SK-N-SH (cell line): ENCODE measurements at regions not wholly inside any gene's neighbourhood (a gene's known extent, or its start where the extent isn't known, plus 50 kb on each side); places are given as distances from the start of the nearest gene placed in this dataset.

Experiments used
- CTCF ChIA-PET: fragments of 300-600, 350-600 bp; formaldehyde crosslinking; extraction: SDS; loops from one replicate; lab custom pipeline; 2021; lab: Yijun Ruan, JAX
- POLR2A ChIA-PET: fragments of 350-600 bp; sonication (Branson Sonifier 250); formaldehyde crosslinking; extraction: SDS; loops from one replicate; lab custom pipeline; 2020; ENCODE audit warnings: antibody characterized with exemption, inconsistent platforms; lab: Yijun Ruan, JAX
- DNase-seq: peaks from one replicate; pipeline ENCODE4 v3.0.0; 2012
- H2AFZ ChIP-seq: fragments of 200-600 bp; sonication (generic); 2 replicates; pipeline ENCODE4 v1.8.1; 2016; ENCODE audit warnings: antibody characterized with exemption, mild to moderate bottlenecking, low read depth
- H3F3A ChIP-seq: fragments of 200-600 bp; sonication (generic); replicated peaks from 2 replicates; pipeline ENCODE3; 2016; ENCODE audit warnings: antibody characterized with exemption, mild to moderate bottlenecking; ENCODE audit not compliant: insufficient read depth
- H3K27ac ChIP-seq, 2 experiments: fragments of 200-500 bp in 1 of 2; fragments of 200-600 bp in 1 of 2; sonication (Bioruptor generic) in 1 of 2; sonication (generic), shearing (Covaris generic) in 1 of 2; 2 replicates each; pipeline versions ENCODE4 v1.5.1 to v1.6.1; 2014 to 2016; ENCODE audit warnings: low read depth in 2 of 2, inconsistent platforms in 1 of 2, low read length in 1 of 2, mild to moderate bottlenecking in 1 of 2, mixed read lengths in 1 of 2
- H3K27me3 ChIP-seq: fragments of 200-600 bp; sonication (generic), shearing (Covaris generic); 2 replicates; pipeline ENCODE4 v1.6.1; 2016; ENCODE audit warnings: mixed run types; ENCODE audit not compliant: insufficient read depth
- H3K36me3 ChIP-seq, 2 experiments: fragments of 200-500 bp in 1 of 2; fragments of 200-600 bp in 1 of 2; sonication (Bioruptor generic) in 1 of 2; sonication (generic) in 1 of 2; replicated peaks in 1 of 2; 2 replicates each; pipeline versions ENCODE3 to v1.5.1; 2014 to 2016; ENCODE audit warnings: low read length in 1 of 2, mild to moderate bottlenecking in 1 of 2; ENCODE audit not compliant: insufficient read depth in 2 of 2, control insufficient read depth in 1 of 2
- H3K4me1 ChIP-seq, 2 experiments: fragments of 200-500 bp in 1 of 2; fragments of 200-600 bp in 1 of 2; sonication (Bioruptor generic) in 1 of 2; sonication (generic), shearing (Covaris generic) in 1 of 2; 2 replicates each; pipeline versions ENCODE4 v1.5.1 to v1.6.1; 2014 to 2016; ENCODE audit warnings: low read depth in 1 of 2, low read length in 1 of 2, mixed run types in 1 of 2; ENCODE audit not compliant: insufficient read depth in 2 of 2, control insufficient read depth in 1 of 2
- H3K4me2 ChIP-seq: fragments of 200-600 bp; sonication (generic), shearing (Covaris generic); 2 replicates; pipeline ENCODE4 v1.6.1; 2017; ENCODE audit warnings: mixed run types
- H3K4me3 ChIP-seq, 2 experiments: fragments of 200-500 bp in 1 of 2; fragments of 200-600 bp in 1 of 2; sonication (Bioruptor generic) in 1 of 2; sonication (generic), shearing (Covaris generic) in 1 of 2; 2 replicates each; pipeline versions ENCODE4 v1.5.1 to v1.8.1; 2014 to 2016; ENCODE audit warnings: low read depth in 2 of 2, inconsistent platforms in 1 of 2, low read length in 1 of 2, mild to moderate bottlenecking in 1 of 2, mixed read lengths in 1 of 2, moderate library complexity in 1 of 2
- H3K79me2 ChIP-seq: fragments of 200-600 bp; sonication (generic); 2 replicates; pipeline ENCODE4 v1.8.1; 2017; ENCODE audit warnings: mild to moderate bottlenecking; ENCODE audit not compliant: insufficient read depth
- H3K9ac ChIP-seq: fragments of 200-600 bp; sonication (generic); 2 replicates; pipeline ENCODE4 v1.6.1; 2017; ENCODE audit warnings: mixed run types
- H3K9me2 ChIP-seq: fragments of 200-600 bp; sonication (generic); 2 replicates; pipeline ENCODE4 v1.6.1; 2017; ENCODE audit warnings: mixed run types
- H3K9me3 ChIP-seq: fragments of 200-600 bp; sonication (generic); 2 replicates; pipeline ENCODE4 v1.6.1; 2017; ENCODE audit warnings: mixed run types, mild to moderate bottlenecking, moderate library complexity
- H4K20me1 ChIP-seq: fragments of 200-600 bp; sonication (generic); 2 replicates; pipeline ENCODE4 v1.6.1; 2017; ENCODE audit warnings: mild to moderate bottlenecking, mixed run types; ENCODE audit not compliant: insufficient read depth
- CHD2 ChIP-seq: fragments of 150-350 bp; IDR thresholded peaks from 2 replicates; pipeline ENCODE4 v1.6.1; 2018; ENCODE audit warnings: low read length; ENCODE audit not compliant: partially characterized antibody
- ELF1 ChIP-seq: IDR thresholded peaks from 2 replicates; pipeline ENCODE4 v1.4.0; 2012
- FOSL2 ChIP-seq: IDR thresholded peaks from 2 replicates; pipeline ENCODE4 v1.4.0; 2012; ENCODE audit warnings: low read depth, mild to moderate bottlenecking, moderate library complexity, borderline replicate concordance
- FOXJ3 ChIP-seq: sonication (generic); formaldehyde crosslinking; IDR thresholded peaks from 2 replicates; pipeline ENCODE4 v1.5.1; 2020; ENCODE audit warnings: mild to moderate bottlenecking, missing genetic modification reagents
- FOXM1 ChIP-seq: IDR thresholded peaks from 2 replicates; pipeline ENCODE4 v1.4.0; 2012; ENCODE audit warnings: low read depth, mild to moderate bottlenecking
- GABPA ChIP-seq: IDR thresholded peaks from 2 replicates; pipeline ENCODE4 v1.4.0; 2012; ENCODE audit warnings: low read depth, mild to moderate bottlenecking
- GATA2 ChIP-seq: sonication (generic); formaldehyde crosslinking; IDR thresholded peaks from 2 replicates; pipeline ENCODE4 v1.5.0; 2020; ENCODE audit warnings: mild to moderate bottlenecking, missing genetic modification reagents
- MAX ChIP-seq: IDR thresholded peaks from 2 replicates; pipeline ENCODE4 v1.4.0; 2012; ENCODE audit warnings: low read depth
- MEF2A ChIP-seq: IDR thresholded peaks from 2 replicates; pipeline ENCODE4 v1.4.0; 2012; ENCODE audit warnings: low read depth, borderline replicate concordance
- MXI1 ChIP-seq: IDR thresholded peaks from 2 replicates; pipeline ENCODE4 v1.6.1; 2012; ENCODE audit warnings: mild to moderate bottlenecking, low read depth, low read length, improper control_type of control experiment
- NFIC ChIP-seq: IDR thresholded peaks from 2 replicates; pipeline ENCODE4 v1.4.0; 2012; ENCODE audit warnings: borderline replicate concordance
- NRF1 ChIP-seq: IDR thresholded peaks from 2 replicates; pipeline ENCODE4 v1.6.1; 2012; ENCODE audit warnings: low read depth, mild to moderate bottlenecking, low read length
- PBX3 ChIP-seq: IDR thresholded peaks from 2 replicates; pipeline ENCODE4; 2012
- RCOR1 ChIP-seq: fragments of 150-350 bp; IDR thresholded peaks from 2 replicates; pipeline ENCODE4 v1.6.1; 2017; ENCODE audit warnings: antibody characterized with exemption, low read length
- REST ChIP-seq: IDR thresholded peaks from 2 replicates; pipeline ENCODE4 v1.6.1; 2012; ENCODE audit warnings: mild to moderate bottlenecking, low read depth, low read length, moderate library complexity
- RXRA ChIP-seq: IDR thresholded peaks from 2 replicates; pipeline ENCODE4 v1.4.0; 2012; ENCODE audit warnings: low read depth, mild to moderate bottlenecking, borderline replicate concordance
- TAF1 ChIP-seq: IDR thresholded peaks from 2 replicates; pipeline ENCODE4 v1.6.1; 2012; ENCODE audit warnings: low read depth, mild to moderate bottlenecking, low read length, moderate library complexity, borderline replicate concordance
- TCF12 ChIP-seq: IDR thresholded peaks from 2 replicates; pipeline ENCODE4 v1.4.0; 2012
- TEAD4 ChIP-seq: IDR thresholded peaks from 2 replicates; pipeline ENCODE4 v1.4.0; 2012; ENCODE audit warnings: mild to moderate bottlenecking, borderline replicate concordance; ENCODE audit not compliant: insufficient read depth
- USF2 ChIP-seq: fragments of 150-350 bp; IDR thresholded peaks from 2 replicates; pipeline ENCODE4 v1.6.1; 2017; ENCODE audit warnings: antibody characterized with exemption, low read length, low read depth, borderline replicate concordance
- YY1 ChIP-seq: IDR thresholded peaks from 2 replicates; pipeline ENCODE4 v1.4.0; 2012; ENCODE audit warnings: low read depth, mild to moderate bottlenecking
- ZBTB33 ChIP-seq: IDR thresholded peaks from 2 replicates; pipeline ENCODE4 v1.4.0; 2012; ENCODE audit warnings: low read depth, borderline replicate concordance
- WGBS: methylation state at CpG from one replicate; pipeline ENCODE4 v1.1.6; 2017; ENCODE audit warnings: low lambda C conversion rate; 5-methylcytosine and 5-hydroxymethylcytosine counted together

GRCh38 chr3:177348974-177349373, 151.7 kb upstream of the TBL1XR1 start:
- peaks cover 7 to 28% of the 10 kb centered on the region in 2 experiments for H3K4me1 ChIP-seq
- H3K9ac ChIP-seq = no peak overlapping the region
- H3F3A ChIP-seq = peaks cover 9% of the 10 kb centered on the region
- no peaks in the 10 kb centered on the region for H3K27me3 ChIP-seq
- no peak overlapping the region for H3K4me2 ChIP-seq
- no peaks in the 10 kb centered on the region; the same call in 1 of the 2 replicates for H3K9me3 ChIP-seq
- no peak overlapping the region for H3K27ac ChIP-seq
- no peaks in the 10 kb centered on the region for H3K79me2 ChIP-seq
- H3K4me3 ChIP-seq = no peak overlapping the region
- TF ChIP-seq RXRA = no peak
- TF ChIP-seq USF2 = no peak
- no peak for TF ChIP-seq MEF2A
- no peak for TF ChIP-seq YY1
- no peak for TF ChIP-seq TAF1
- TF ChIP-seq FOSL2 = no peak
- no peak for TF ChIP-seq NFIC
- no peak for TF ChIP-seq FOXM1
- no peak for TF ChIP-seq MAX
- no peak for TF ChIP-seq NRF1
- TF ChIP-seq ELF1 = no peak
- TF ChIP-seq RCOR1 = no peak
- no peak for TF ChIP-seq CHD2
- TF ChIP-seq TCF12 = no peak
- TF ChIP-seq TEAD4 = no peak
- TF ChIP-seq FOXJ3 (CRISPR knock-in tag) = no peak
- no peak for TF ChIP-seq ZBTB33
- ChIA-PET CTCF (no interaction called here), POLR2A (no interaction called here)
- no peaks in the 10 kb centered on the region for H3K9me2 ChIP-seq
- no peak overlapping the region for H2AFZ ChIP-seq
- 100% methylated on average over 2 of the region's 2 CpGs for WGBS
- no peaks in the 10 kb centered on the region for H3K36me3 ChIP-seq
- DNase-seq = no peak
- H4K20me1 ChIP-seq = no peaks in the 10 kb centered on the region

GRCh38 chr3:177349384-177349783, 152.1 kb upstream of the TBL1XR1 start:
- H3K4me1 ChIP-seq = peaks cover 7 to 28% of the 10 kb centered on the region in 2 experiments
- no peaks in the 10 kb centered on the region; the same call in 1 of the 2 replicates for H3K9me3 ChIP-seq
- ChIA-PET POLR2A (no interaction called here), CTCF (no interaction called here)
- H3K36me3 ChIP-seq = no peaks in the 10 kb centered on the region
- no peaks in the 10 kb centered on the region for H4K20me1 ChIP-seq
- peaks cover 7% of the 10 kb centered on the region for H3F3A ChIP-seq
- no peak overlapping the region for H3K27ac ChIP-seq
- 92% methylated on average over 2 of the region's 2 CpGs for WGBS
- no peaks in the 10 kb centered on the region for H3K9me2 ChIP-seq
- H3K79me2 ChIP-seq = no peaks in the 10 kb centered on the region
- no peak overlapping the region for H3K4me3 ChIP-seq
- H3K4me2 ChIP-seq = no peak overlapping the region
- no peak overlapping the region for H2AFZ ChIP-seq
- no peak for DNase-seq
- H3K27me3 ChIP-seq = no peaks in the 10 kb centered on the region
- no peak overlapping the region for H3K9ac ChIP-seq
- no peak for TF ChIP-seq RCOR1
- no peak for TF ChIP-seq PBX3
- TF ChIP-seq FOXM1 = no peak
- no peak for TF ChIP-seq NRF1
- TF ChIP-seq CHD2 = no peak
- TF ChIP-seq GABPA = no peak
- TF ChIP-seq MXI1 = no peak
- no peak for TF ChIP-seq GATA2 (CRISPR knock-in tag)
- TF ChIP-seq TCF12 = no peak
- no peak for TF ChIP-seq YY1
- no peak for TF ChIP-seq REST
